ENCODE measurements at regions not wholly inside any gene's neighbourhood (a gene's known extent, or its start where the extent isn't known, plus 50 kb on each side); places are given as distances from the start of the nearest gene placed in this dataset.

DNA sequence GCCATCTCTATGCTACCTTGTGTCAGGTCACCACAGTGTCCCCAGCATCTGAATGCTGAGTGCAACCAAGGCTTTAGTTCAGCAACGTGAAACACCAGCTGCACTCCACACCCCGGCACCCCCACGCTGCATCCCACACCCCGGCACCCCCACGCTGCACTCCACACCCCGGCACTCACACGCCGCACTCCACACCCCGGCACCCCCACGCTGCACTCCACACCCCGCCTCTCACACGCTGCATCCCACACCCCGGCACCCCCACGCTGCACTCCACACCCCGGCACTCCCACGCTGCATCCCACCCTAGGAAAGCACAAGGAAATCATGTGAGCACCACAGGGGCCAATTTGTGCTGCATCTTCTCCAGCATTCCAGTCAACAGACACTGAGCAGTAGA, 199.8 kb upstream of the FRG1 start:
- TF ChIP-seq CTCF (conservative IDR thresholded peaks at IDR 0.05; ENCODE audit: low read depth, low read length), result no peak
- TF ChIP-seq EZH2phosphoT487 (IDR thresholded peaks at IDR 0.05; ENCODE audit: borderline replicate concordance, low read length), result no peak
- TF ChIP-seq EZH2 (IDR thresholded peaks at IDR 0.05; ENCODE audit: low read length, unreplicated experiment), result no peak

Data from PC-3 (cell line).